ENCODE measurements at regions not wholly inside any gene's neighbourhood (a gene's known extent, or its start where the extent isn't known, plus 50 kb on each side); places are given as distances from the start of the nearest gene placed in this dataset.
"Not testable (repeated sequence)": the region's sequence is repeated elsewhere in the genome, so short reads cannot be mapped to it uniquely, and the experiment has no call there.

DNA sequence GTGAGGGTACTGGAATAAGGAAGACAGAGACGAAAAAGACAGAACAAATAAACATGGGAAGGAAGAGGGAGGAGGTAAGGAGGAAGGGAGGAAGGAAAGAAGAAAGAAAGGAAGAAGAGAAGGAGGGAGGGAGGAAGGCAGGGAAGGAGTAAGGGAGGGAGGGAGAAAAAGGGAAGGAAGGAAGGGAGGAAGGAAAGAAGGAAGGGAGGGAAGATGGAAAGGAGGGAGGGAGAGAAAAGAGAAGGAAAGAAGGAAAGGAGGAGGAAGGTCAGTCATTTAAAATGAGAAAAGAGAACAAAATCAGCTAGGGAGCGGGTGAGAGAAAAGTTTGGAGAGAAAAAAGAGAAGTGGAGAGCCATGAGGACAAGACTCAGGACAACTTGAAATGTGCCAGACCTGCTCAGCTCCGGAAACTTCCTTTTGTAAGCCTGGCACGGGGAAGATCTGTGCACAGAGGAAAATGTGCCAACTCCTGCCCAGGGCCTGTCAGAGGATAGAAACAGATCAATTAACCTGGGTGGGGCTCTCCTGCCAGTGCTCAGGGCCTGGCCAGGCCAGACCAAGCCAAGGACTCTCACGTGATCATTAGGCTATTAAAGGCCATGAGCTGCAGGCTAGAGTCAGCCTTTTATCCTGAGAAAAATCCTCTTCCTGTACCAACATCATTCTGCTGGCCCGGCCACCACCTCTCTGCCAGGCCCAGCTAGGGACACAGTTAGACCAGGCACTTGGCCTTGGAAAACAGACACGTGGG is 50.1 kb upstream of the BCL6 start:
- DNase-seq: no peak

DNA sequence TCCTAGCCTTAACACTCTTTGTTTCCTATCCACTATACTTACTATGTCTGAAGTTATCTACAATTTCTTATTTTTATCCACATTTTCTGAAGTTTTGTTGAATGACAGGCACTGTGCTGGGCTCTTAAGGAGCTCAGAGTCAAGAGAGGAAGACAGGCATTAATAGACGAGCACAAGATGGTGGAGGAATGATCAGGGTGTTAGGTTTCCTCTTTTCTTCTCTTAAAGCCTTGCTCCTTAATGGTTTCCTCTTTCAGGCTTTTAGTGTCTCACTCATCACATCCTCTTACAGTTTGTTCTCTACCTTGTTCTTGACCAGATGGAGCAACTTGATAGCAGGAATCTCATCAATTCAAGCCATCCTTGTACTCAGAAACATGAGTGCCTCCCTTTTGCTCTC is 52.9 kb upstream of the BCL6 start:
- no peak for DNase-seq

DNA sequence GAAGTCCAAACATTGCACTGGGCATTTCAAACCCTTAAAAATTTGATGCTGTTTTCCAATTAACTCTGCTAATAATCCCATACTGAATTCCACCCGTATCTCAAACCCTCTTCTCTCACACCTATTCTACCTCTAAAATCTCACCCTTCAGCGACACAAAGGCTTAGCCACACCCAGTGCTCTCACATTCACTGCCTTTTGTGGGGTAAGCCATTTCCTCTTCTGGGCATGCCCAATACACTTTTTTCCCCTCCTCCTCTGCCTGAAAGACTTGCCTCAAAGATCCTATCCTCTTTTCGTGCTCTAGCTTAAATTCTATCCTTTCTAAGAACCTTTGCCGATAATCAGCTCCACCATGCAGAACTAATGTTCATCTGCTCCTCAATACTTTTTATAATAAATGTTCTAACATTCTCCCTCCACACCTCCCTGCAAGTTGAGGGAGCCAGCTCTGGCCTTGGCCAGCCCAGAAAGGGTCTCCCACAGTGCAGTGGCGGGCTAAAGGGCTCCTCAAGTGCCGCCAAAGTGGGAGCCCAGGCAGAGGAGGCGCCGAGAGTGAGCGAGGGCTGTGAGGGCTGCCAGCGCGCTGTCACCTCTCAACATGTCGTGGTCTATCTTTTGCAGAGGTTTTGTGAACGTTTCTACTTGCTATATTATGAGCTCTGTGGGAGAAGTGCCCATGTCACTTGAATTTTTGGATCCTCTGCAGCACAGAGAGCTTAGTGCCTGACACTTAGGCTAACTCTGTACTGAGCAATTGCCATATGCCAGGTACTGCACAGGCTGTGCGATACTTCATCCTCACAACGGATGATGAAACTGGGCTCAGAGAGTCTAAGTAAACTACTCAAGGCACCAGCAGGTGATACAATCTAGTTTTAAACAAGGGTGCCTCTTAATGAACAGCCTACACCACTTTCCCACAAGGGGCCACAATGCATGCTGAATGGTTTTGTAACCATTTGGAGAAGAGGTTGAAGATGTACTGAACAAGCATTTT is 53.6 kb upstream of the BCL6 start:
- no peak for DNase-seq

DNA sequence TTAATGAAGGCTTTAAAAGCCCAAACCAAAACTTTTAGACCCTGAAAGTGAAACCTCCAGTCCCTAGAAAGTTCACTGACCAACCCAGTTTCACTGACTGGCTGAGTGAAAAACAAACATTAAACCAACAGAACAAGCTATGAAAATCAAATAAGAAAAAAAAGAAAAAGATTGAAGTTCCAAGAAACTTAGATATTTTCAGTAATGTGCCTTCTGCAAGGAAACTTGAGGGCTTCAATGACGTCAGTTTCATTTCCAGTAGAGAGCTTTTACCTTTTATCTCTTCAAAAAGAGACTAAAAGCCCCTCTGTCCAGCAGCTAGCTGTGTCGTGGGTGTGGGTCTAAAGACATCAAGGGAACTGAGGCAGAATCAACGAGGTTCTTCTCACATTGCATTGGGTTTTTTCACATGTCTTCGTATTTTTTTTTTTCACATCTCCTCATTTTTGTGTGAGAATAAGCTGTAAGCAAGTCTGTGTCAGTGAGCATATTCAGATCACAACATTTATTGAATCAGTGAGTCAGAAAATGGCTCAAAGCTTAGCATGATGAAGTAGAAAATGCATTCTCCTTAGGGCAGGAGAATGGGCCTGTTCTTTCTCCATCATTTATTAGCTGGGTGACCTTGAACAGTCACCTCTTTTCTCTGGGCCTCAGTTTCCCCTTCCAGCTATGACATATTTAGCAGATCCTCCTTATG is 54.8 kb upstream of the BCL6 start:
- no peak for DNase-seq

DNA sequence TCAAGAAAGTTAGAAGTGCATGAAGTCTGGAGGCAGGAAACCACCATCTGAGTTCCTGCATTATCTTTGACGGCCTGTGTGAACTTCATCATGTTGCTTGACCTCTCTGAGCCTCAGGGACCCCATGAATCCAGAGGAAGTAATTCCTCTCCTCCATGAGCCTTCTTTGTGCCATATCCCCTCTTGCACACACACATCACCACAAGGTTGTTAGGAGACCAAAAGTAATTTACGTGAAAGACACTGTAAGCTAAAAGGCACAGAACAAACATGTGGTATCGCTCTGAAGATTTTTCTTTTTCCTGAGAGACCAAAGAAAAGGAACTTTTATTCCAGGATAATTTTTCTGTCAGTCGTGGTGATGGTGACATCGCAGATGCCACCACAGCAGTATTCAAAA is 55.9 kb upstream of the BCL6 start:
- DNase-seq: no peak

DNA sequence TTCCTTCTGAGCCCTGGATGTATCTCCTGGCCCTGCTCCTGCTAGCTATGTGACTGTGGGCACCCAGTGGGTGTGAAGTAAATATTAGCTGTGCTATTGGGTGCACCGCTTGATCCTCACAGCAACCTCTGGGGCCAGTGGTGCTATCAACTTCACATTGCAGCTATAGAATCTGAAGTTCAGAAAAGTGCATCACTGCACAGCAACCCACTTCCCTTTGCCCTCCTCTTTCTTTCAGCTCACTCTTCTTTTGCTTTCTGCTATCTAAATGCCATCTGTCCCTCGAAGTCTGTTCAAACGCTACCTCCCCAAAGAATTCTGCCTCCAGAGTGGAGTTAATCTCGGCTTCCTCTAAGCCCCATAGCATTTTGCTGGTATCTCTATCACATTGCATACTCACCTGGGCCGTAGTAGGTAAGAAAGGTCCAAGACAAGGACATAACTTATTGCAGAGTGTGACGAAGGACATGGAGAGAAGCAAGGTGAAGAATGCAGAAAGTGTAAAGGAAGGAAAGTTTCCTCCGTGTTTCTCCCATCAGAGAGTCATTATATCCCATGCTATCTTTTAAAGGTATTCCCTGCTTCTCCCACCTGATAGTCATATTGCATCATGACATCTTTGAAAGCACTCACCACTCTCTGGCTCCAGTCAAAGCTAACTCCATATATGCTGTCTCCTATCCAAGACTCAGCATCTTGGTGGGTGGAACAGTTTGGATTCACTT is 57.1 kb upstream of the BCL6 start:
- DNase-seq: no peak

DNA sequence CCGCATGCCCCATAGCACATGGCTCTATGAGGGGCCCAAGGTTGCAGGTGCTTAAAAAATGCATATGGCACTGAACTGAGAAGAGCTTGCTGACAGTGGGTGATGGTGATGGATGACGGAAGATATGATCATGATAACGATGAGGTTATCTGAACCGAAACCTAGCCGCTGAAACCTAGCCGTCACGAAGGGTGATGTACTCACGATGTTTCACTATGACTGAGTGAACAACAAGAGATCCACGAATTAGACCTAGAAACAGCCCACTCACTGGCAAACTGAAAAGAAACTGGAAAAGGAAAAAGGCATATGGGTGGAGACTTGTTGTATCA is 57.6 kb upstream of the BCL6 start:
- DNase-seq: no peak

DNA sequence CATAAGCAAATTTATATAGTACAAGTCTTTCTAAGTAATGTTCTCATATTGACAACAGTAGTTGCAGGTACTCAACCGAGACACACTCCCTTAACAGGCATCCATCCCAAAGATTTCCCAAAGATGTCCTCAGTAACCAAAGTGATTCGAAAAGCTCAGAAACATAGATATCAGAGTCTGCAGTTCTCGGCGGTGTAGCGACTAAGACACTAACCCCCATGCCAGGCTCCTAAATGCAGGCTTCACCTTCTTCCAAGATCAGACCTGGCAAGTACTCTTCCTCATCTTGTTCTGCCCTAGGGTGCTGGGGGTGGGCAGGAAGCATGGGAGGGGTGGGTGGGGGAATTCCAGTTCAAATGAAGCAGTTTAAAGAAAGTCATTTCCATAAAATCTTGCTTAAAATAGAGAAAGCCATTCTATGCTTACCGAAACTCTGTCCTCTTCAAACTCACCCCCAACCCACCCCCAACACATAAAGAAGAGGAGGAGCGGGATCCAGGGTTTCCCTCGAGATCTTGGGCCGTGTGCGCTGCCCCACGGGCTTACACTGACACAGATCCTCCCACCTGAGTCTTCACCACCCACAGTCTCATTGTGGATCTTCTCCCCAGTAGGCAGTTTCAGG is 59.0 kb upstream of the BCL6 start:
- DNase-seq: no peak

DNA sequence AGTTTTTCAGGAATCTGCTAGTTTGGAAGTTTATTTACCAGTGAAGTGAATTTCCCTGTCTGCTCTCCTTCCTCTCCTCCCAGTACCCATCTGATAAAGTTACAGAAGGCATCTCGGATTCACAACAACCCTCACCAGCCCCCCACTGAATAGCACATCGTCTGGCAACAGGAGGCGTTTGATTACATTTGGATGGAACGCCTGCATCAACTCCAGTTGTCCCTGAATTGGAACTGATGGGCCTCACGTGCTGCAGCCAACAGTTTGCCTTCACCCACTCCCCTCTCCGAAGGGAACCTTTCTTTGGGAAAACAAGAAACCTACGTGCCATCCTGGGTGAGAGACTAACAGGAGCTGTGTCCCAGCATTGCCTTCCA is 59.5 kb upstream of the BCL6 start:
- DNase-seq: no peak

DNA sequence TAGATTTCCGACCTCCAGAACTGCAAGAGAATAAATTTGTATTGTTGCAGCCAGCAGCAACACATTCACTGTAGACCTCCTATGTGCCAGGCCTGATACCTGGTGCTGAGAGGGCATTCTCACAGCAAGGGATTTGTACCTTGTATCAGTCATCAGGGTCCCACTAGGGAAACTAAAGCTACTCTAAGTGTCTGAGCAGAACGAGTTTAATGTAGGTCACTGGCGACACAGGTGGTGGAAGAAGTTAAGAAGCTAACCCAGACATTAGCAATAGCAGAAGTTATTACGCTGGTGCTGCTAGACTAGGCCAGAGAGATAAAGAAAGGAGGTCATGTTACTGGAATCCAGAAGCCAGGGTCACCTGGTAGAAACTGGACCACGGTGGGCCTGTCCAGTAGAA is 60.5 kb upstream of the BCL6 start:
- DNase-seq: no peak

DNA sequence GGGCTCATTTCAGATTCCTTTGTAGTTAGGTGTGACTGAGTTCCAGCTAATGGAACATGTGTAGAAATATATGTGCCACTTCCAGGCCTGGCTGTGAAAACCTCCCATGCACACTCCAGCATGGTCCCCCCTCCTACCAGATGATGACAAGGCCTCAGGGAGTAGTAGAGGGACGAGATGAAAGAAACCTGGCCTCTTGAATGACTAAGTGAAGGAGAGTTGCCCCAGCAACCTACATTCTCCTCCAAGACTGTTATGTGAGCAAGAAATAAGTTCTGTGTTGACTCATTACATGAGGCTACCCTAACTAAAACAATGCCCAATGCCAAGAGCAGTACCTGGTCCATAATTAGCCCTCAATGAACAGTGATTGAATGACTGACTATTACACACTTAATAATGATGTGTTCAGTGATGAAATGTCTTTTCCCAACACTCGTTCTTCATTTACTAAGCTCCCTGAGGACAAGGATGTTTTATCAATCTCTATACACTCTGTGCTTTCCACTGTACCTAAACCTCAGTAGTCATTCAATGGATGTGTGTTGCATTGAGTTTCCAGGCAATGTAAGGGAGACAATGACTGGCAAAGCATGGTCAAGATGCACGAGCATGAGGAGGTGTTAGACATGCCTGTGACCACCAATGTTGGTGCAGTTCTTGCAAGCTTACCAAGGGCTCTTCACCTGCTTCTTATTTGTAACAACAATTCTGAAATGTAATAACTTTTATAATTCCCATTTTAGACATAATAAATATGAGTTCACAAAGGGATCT is 62.0 kb upstream of the BCL6 start:
- DNase-seq: no peak

DNA sequence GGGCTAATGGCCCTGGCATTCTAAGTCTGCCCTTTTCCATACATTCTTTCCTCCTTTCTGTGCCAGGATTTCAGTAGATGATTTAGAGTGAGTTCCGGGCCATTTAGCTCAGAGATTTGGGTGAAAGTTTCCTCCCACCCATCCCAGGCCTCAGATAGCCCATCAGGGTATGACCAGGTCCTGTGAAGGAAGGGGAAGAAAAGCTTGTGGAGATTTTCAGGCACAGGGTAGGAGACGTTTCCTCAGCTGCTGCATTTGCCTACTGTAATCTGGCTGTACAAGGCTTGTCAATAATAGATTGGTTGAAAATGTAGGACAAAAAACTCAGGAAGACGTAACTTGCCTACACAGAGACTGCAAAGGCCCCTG is 63.2 kb upstream of the BCL6 start:
- DNase-seq: no peak

DNA sequence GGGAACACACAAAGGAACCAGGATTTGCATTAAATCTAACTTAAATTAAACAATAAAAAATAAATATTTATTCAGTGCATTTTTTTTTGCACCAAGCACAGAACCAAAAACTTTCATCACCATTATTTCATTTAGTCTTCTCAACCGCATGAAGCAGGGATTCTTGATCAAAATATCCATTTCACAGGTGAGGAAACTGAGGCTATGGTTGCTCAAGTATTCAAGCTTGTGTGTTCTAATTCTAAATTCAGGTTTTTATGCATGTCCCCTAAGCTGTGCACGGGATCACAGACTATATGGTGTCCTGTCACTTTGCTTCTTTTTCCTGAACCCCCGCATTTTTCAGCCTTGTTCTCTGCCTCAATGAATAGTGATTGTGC is 64.3 kb upstream of the BCL6 start:
- DNase-seq: no peak

DNA sequence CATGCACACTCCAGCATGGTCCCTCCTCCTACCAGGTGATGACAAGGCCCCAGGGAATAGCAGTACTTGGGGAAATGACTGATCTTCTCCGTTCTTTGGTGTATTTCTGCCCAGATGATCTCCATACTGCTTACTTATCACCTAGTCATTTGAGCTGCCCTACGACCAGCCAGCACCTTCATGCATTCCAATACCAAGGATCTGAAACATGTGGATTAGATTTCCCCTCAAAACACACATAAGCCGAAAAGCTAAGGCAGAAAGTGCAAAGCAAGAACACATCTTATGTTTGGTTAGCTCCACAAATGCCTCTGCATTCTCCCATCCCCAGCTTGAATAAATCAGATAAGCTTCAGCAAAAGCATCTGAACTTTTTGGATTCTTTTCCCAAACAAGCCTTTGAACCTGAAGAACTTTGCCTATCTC is 64.8 kb upstream of the BCL6 start:
- DNase-seq: no peak

DNA sequence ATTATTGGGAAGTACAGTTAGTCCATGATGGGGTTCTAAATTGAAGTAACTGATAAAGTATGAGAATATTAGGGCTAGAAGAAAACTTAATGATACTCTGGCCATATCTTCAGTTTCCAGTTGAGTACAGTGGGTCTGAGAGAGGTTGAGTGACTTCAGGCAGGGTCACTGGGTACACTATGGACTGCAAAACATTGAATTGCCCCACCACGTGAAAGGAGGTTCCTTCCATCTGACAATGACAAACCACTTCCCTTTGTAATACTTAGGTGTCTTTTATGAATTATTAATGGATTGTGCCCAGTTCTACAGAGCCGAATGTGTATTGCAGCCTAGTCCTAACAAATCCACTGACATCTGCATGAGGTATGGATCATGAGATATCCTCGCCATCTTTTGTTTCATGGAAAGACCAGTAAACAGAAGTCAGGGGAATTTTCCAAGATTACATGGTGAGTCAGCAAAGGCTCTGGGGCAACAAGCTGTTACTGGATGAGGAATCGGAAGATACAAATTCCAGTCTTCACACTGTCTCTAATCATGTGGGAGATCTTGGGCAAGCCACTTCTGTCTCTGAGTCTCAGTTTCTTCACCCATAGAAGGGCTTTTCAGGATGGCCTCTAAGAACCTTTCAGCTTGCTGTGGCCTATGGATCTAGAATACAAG is 66.5 kb upstream of the BCL6 start:
- DNase-seq: no peak

DNA sequence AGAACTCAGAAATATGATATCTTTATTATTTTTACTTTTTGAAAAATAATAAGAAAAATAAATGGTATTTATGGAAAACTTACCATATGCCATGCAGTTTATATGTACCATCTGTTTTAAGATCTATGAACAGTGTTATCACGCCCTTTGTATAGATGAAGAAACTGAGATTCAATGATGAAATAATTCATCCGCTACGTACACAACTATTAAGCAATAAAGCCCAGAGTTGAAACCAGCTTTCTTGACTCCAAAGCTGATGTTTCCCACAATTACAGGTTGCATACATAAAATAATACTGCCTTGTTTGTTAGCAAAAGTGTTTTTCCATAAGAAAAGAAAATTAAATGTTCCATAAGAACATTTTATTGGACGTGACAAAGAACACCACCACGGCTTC is 67.2 kb upstream of the BCL6 start:
- DNase-seq: no peak

DNA sequence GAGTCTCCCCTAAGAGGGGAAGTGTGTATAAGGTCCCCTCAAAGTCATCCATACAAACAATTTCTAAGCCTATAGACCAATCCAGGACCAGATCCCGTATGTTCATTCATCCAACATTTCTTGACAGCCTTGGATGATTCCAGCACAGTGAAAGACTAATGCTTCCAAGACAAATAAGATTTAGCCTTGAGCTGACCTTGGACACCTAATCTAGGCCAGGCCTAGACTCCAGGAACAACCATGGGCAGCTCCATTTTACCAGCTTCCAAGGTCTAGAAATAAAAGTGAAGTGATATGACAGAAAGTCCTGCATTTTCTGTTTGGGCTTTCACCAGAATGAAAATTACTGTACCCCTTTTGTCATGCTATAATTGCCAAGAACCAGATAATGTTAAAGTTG is 67.9 kb upstream of the BCL6 start:
- no peak for DNase-seq

DNA sequence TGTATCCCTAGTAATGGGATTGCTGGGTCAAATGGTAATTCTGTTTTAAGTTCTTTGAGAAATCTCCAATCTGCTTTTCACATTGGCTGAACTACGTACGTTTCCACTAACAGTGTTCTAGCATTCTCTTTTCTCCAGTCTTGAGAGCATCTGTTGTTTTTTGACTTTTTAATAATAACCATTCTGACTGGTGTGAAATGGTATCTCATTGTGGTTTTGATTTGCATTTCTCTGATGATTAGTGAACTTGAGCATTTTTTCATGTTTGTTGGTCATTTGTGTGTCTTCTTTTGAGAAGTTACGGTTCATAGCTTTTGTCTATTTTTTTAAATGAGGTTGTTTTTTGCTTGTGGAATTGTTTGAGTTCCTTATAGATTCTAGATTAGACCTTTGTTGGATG is 72.5 kb upstream of the BCL6 start:
- not testable (repeated sequence) for DNase-seq

DNA sequence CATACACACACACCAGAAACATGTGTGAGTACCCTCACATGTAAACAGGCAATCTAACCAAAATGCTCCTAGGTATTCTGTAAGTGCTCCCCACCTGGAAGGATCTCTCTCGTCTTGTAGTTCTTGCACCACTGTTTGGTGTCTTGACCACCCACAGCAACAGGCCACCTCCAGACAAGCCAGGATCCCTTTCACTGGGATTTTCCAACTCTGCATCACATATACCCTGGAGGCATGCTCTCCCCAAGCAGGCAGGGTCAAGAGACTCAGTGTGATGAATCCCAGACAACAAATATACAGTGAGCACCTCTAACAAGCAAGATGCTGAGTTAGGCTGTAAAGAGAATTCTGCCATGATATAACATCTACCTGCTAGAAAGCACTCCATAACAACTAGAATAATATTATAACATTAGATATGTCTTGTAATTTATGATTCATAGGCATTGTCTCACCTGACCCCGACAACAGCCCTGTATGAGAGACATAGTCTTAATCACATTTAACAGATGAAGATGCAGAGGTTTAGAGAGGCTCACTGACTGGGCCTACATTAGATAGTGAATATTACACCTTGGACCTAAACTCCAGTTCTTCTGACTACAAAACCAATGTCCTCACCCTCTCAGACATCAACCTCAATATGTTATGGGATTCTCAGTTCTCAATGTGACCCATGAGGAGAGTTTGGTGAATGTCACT is 76.5 kb upstream of the BCL6 start:
- no peak for DNase-seq

DNA sequence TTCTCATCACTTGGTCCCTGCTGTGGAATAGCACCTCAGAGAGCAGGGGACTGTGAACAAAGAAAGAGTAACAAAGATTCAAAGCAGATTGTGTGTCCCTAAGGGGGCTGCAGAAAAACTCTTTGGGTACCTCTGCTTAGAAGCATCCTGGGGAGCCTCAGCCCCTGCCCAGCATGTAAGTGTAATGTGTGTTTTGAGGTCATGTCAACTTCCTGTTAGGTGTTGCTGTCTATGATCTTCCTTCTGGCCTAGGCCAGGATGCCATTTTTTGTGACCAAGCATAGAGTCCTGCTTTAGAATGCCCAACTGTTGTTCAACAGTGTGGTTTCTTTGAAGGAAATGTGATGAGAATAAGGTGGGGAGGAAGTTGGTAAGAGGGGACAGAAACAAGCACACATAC is 77.1 kb upstream of the BCL6 start:
- no peak for DNase-seq

DNA sequence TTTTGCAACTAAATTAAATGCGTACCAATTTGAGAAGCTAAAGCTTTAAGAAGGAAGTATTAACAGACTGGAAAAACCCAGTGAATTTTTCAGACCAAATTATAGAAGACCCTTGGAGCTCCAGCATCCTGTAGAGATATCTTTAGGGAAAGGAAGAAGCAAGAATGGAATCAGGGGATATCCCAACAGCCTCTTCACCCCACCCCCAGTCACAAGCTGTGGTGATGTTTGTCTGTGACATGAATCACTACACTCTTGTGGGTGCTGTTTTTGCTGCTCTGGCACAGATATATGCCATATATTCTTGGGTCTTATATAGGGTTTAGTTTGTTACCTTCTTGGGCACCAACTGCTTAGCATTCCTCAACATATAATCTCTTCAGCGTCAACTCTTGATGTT is 78.5 kb upstream of the BCL6 start:
- no peak for DNase-seq

Data from CD4-positive, alpha-beta T cell treated with Interleukin-15 for 1 hour (primary cell).